ENCODE measurements at regions not wholly inside any gene's neighbourhood (a gene's known extent, or its start where the extent isn't known, plus 50 kb on each side); places are given as distances from the start of the nearest gene placed in this dataset.

DNA sequence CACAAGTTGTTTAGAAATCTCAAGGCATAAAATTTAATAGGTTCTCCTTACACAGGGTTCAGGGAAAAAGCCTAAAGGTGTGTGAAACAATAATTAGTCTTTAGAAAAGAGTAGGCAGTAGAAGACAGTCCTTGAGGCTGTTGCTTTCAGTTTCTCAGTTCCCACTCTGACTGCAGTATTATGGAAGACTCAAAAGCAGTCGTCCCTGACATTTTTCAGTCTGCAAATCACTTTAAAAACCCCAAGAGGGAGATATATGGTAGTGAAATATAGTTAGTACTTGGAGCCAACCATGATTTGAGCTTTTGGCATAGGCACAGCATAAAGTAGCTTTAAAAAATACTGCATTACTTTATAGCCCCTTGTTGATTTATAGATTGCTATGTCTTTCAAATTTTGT is 299.7 kb downstream of the OLFM3 start:
- H3K36me3 ChIP-seq, result no peaks in the 10 kb centered on the region
- ATAC-seq, result no peak
- H3K9me3 ChIP-seq, result no peaks in the 10 kb centered on the region
- no peak for DNase-seq
- intact Hi-C loops (cut with DNase I), result no loop called here
- no peaks in the 10 kb centered on the region for H3K4me1 ChIP-seq
- TF ChIP-seq, protein P1, sequence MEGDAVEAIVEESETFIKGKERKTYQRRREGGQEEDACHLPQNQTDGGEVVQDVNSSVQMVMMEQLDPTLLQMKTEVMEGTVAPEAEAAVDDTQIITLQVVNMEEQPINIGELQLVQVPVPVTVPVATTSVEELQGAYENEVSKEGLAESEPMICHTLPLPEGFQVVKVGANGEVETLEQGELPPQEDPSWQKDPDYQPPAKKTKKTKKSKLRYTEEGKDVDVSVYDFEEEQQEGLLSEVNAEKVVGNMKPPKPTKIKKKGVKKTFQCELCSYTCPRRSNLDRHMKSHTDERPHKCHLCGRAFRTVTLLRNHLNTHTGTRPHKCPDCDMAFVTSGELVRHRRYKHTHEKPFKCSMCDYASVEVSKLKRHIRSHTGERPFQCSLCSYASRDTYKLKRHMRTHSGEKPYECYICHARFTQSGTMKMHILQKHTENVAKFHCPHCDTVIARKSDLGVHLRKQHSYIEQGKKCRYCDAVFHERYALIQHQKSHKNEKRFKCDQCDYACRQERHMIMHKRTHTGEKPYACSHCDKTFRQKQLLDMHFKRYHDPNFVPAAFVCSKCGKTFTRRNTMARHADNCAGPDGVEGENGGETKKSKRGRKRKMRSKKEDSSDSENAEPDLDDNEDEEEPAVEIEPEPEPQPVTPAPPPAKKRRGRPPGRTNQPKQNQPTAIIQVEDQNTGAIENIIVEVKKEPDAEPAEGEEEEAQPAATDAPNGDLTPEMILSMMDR (IDR thresholded peaks at IDR 0.05), result no peak
- no peaks in the 10 kb centered on the region for H3K27me3 ChIP-seq (ENCODE audit: low read depth)
- no peak overlapping the region for H3K4me3 ChIP-seq
- no peak overlapping the region for H3K27ac ChIP-seq

DNA sequence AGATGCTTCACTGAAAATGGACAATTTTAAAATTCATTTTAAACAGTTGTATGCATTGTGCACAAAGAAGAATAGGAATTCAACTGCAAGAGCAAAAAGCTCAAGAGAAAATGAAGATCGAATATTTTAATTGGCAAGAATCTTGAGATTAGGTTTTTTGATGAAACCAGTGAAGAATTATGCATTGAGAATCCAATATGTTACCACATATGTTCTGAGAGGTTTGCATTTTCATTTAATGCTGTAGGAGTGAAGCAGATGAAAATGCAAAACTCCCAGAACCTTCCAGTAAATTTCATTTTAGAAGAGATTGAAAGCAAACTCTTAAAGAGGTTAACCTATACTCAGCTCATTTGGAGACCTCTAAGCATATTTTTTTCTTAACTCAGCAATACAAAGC is 298.0 kb downstream of the OLFM3 start:
- intact Hi-C loops (cut with DNase I), result no loop called here
- H3K27ac ChIP-seq, result no peak overlapping the region
- DNase-seq (no peak), ATAC-seq (no peak)
- H3K4me3 ChIP-seq, result no peak overlapping the region
- H3K27me3 ChIP-seq (ENCODE audit: low read depth), result no peaks in the 10 kb centered on the region
- TF ChIP-seq, protein P1 (IDR thresholded peaks at IDR 0.05), result no peak
- H3K9me3 ChIP-seq, result no peaks in the 10 kb centered on the region
- no peaks in the 10 kb centered on the region for H3K36me3 ChIP-seq
- no peaks in the 10 kb centered on the region for H3K4me1 ChIP-seq

DNA sequence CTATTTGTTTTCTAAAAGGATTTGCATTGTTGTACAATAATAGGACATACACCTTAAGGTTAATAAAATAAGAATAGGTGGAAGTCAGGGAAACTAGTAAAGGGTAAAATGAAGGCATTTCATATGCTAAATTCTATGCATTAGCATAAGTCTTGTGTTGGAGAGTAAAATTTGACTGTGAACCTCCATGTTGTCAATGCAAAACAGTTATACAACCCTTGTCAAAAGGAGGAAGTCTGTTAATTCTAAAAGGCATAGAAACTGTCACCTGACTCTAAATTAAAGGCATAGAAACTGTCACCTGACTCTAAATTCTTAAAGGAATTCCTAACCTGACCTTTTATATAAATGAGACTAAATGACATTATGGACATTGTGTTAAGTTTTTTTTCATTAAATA is 291.8 kb downstream of the OLFM3 start:
- Histone ChIP-seq H3K9me3 (no peaks in the 10 kb centered on the region), H3K27ac (no peak overlapping the region), H3K36me3 (no peaks in the 10 kb centered on the region), H3K4me3 (no peak overlapping the region), H3K27me3 (ENCODE audit: low read depth) (no peaks in the 10 kb centered on the region), H3K4me1 (no peaks in the 10 kb centered on the region)
- ATAC-seq (no peak), DNase-seq (no peak)
- intact Hi-C loops (cut with DNase I), result no loop called here
- TF ChIP-seq, protein P1 (IDR thresholded peaks at IDR 0.05), result no peak

DNA sequence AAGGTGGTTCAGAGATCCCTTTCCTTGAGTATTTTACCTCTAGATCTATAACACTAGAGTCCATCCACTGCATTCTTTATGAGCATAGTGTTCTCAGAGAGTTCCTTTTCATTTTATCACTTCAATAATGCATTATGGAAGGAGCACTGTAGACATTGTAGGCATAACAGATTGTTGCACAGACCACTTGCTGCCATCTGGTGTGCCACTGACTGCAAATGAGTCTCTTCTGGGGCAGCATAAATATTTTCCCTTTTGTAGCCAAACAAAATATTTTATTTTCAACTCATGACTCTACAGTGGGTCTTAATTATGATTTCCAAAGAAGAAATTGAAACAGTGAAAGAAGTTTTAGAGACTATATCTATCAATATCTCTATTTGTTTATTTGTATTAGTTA is 290.4 kb downstream of the OLFM3 start:
- DNase-seq (no peak), ATAC-seq (no peak)
- Histone ChIP-seq H3K9me3 (no peaks in the 10 kb centered on the region), H3K4me3 (no peak overlapping the region), H3K36me3 (no peaks in the 10 kb centered on the region), H3K4me1 (no peaks in the 10 kb centered on the region), H3K27ac (no peak overlapping the region), H3K27me3 (ENCODE audit: low read depth) (no peaks in the 10 kb centered on the region)
- TF ChIP-seq, protein P1 (IDR thresholded peaks at IDR 0.05), result no peak
- intact Hi-C loops (cut with DNase I), result no loop called here

DNA sequence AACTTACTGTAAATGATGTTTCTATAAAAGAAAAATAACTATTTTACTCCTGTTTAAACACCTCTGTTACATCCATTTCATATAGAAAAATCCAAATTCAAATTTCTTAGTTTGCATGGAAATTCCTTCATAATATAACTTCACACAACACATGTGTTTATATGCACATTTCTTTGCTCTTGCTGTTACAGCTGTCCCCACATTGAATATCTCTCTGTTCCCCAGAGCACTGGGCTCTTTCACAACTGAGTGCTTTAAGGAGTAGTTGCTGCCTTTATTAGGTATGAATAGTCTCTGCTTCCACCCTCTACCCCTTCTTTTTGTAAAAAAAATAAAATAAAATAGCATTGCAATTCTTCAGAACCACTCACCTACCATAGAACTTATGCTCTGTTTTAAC is 287.0 kb downstream of the OLFM3 start:
- ATAC-seq (no peak), DNase-seq (no peak)
- H3K9me3 ChIP-seq, result no peaks in the 10 kb centered on the region
- no peaks in the 10 kb centered on the region for H3K4me1 ChIP-seq
- H3K27me3 ChIP-seq (ENCODE audit: low read depth), result no peaks in the 10 kb centered on the region
- no peak overlapping the region for H3K4me3 ChIP-seq
- H3K36me3 ChIP-seq, result no peaks in the 10 kb centered on the region
- intact Hi-C loops (cut with DNase I), result no loop called here
- no peak overlapping the region for H3K27ac ChIP-seq
- TF ChIP-seq, protein P1 (IDR thresholded peaks at IDR 0.05), result no peak

DNA sequence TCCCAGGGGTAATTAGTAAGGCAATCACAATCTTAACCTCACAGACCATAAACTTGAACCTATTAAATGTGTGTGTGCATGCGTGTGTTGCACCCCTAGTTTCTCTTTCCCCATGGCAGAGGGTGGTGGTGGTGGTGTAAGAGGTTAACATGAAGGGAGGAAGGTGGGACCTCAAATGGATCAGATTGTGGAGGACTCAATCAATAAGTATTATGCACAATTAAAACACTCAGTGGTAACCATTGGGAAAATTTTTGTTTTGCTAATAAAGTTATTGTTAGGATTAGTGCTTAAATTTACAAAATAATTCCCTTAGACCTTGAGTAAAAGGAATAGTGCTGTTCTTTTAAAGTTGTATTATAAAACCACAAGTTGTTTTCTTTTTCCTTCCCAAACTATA is 283.0 kb downstream of the OLFM3 start:
- Histone ChIP-seq H3K4me1 (no peaks in the 10 kb centered on the region), H3K9me3 (no peaks in the 10 kb centered on the region), H3K27me3 (ENCODE audit: low read depth) (no peaks in the 10 kb centered on the region), H3K4me3 (no peak overlapping the region), H3K36me3 (no peaks in the 10 kb centered on the region), H3K27ac (no peak overlapping the region)
- ATAC-seq (no peak), DNase-seq (no peak)
- TF ChIP-seq, protein P1 (IDR thresholded peaks at IDR 0.05), result no peak
- intact Hi-C loops (cut with DNase I), result no loop called here
